Caki2 (cell line): ENCODE measurements at regions not wholly inside any gene's neighbourhood (a gene's known extent, or its start where the extent isn't known, plus 50 kb on each side); places are given as distances from the start of the nearest gene placed in this dataset.
"Not testable (repeated sequence)": the region's sequence is repeated elsewhere in the genome, so short reads cannot be mapped to it uniquely, and the experiment has no call there.

ENCODE experiments used
- DNase-seq: peaks from one replicate; pipeline ENCODE4 v3.0.0-alpha.2; 2015; ENCODE audit warnings: low read depth
- in situ Hi-C: cut with HindIII; loops from 2 replicates; pipeline ENCODE4 v1.10.0; 2016; ENCODE audit warnings: low sequenced_read_pairs, low pct_unique_long_range_greater_than_20kb, mixed read lengths

DNA sequence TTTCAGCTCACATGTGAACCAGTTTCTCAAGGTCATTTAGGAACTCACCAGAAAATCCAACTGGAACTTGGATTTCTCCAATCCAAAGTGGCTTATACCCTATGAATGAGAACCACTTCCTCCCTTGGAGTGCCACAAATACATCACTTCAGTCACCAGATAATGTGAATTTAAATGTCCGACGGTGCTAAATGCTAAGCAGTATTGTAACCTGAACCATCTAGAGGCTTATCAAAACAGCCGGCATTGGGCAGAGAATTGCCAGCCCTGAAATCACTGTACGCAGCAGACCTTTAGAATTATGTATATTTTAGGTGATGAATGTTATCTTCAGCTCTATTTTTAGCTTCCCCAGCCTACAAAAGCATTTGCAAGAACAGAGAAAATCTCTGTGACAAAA lies 76.8 kb upstream of the COX20 start:
- DNase-seq = no peak
- in situ Hi-C loops = no loop called here

DNA sequence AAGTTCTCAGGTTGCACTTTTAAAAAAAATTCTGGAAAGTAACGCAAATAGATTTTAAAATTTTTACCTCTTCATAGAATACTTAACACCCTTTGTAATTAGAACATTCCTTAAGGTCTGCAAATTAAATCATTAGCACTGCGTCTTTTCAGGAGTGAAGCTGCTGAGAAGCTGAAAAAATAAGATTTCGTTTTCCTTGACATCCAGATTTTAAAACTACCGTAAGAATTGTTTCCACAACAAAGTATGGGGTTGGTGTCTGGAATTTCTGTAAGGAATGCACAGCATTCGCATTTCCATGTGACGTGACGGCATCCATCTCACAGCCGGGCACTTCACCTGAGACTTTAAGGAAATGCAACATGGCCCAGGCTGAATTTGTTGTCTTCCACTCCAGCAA lies 76.3 kb upstream of the COX20 start:
- in situ Hi-C loops = no loop called here
- no peak for DNase-seq

- in situ Hi-C loops = no loop called here
- no peak for DNase-seq
Observed at GRCh38 chr1:244760471-244760870, 75.0 kb upstream of the COX20 start.

- DNase-seq = no peak
- in situ Hi-C loops = no loop called here
Observed at GRCh38 chr1:244761279-244761678, 74.2 kb upstream of the COX20 start.

DNA sequence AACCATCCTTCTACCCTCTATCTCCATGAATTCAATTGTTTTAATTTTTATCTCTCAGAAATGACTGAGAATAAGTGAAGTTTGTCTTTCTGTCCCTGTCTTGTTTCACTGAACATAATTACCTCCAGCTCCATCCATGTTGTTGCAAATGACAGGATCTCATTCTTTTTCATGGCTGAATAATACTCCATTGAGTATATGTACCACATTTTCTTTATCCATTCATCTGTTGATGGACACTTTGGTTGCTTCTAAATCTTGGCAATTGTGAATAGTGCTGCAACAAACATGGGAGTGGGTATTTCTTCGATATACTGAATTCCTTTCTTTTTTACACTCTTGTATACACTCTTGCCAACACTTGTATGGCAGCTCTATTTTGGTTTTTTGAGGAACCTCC lies 72.8 kb upstream of the COX20 start:
- in situ Hi-C loops = no loop called here
- DNase-seq = no peak

DNA sequence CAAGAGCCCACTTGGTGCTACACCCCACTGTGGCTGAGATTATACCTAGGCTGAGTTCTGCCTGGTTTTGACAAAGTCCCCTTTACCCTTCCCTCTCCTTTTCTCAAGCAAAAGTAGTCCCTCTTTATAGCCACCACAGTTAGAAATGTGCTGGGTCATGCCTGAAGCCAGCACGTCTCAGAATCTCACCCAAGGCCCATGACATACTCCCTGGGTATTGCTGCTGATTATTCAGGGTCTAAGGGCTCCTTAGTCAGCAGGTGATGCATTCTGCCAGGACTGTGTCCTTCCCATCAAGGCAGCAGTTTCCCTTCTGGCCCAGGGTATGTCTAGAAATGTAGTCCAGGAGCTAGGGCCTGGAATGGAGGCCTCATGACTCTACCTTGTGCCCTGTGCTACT lies 67.3 kb upstream of the COX20 start:
- DNase-seq = no peak
- in situ Hi-C loops = no loop called here

DNA sequence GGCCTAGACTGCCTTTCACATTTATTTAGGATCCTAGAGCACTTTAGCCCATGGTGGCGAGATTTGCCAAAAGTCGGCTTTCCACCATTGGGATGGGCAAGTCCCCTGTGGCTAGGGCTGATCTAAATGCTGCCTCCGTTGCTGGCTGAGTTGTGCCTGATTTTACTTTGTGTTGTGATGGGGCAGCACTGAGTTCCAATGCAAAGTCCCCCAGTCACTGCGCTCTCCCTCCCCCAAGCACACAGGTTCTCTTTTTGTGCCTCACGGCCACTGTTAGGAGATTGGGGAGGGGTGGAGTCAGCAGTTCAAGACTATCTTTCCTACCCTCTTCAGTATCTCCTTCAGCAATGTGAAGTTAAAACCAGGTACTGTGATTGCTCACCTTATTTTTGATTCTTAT lies 66.7 kb upstream of the COX20 start:
- DNase-seq = no peak
- in situ Hi-C loops = no loop called here

DNA sequence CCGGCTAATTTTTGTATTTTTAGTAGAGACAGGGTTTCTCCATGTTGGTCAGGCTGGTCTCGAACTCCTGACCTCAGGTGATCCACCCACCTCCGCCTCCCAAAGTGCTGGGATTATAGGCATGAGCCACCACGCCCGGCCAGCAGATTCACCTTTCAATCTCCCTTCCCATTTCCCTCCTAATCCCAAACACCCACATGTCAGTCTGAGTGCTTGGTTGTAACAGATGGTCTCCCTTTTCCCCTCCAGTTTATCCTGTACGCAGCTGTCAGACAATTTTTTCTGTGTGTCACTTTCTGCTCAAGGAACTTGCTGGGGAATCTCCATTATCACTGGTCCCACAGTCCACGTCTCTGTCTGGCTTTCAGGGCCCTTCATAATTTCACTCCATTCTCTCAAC lies 64.9 kb upstream of the COX20 start:
- DNase-seq, in situ Hi-C loops: not testable (repeated sequence)

- in situ Hi-C loops = no loop called here
- DNase-seq = no peak
Observed at GRCh38 chr1:244773513-244773912, 61.9 kb upstream of the COX20 start.

DNA sequence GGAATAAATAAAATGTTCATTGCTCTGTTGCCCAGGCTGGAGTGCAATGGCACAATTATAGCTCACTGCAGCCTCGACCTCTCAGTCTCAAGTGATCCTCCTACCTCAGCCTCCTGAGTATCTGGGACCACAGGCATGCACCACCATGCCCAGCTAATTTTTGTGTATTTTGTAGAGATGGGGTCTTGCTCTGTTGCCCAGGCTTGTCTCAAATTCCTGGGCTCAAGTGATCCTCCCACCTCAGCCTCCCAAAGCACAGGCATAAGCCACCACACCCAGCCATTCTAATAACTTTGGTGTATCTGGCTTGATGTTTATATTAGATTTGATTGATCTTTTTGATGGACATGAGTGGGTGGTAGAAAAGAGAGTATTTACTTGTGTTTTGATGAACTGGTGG lies 58.7 kb upstream of the COX20 start:
- in situ Hi-C loops, DNase-seq: not testable (repeated sequence)

- peak; percentile 84 for DNase-seq
- in situ Hi-C loops = no loop called here
Observed at GRCh38 chr1:244778344-244778743, 57.1 kb upstream of the COX20 start.

DNA sequence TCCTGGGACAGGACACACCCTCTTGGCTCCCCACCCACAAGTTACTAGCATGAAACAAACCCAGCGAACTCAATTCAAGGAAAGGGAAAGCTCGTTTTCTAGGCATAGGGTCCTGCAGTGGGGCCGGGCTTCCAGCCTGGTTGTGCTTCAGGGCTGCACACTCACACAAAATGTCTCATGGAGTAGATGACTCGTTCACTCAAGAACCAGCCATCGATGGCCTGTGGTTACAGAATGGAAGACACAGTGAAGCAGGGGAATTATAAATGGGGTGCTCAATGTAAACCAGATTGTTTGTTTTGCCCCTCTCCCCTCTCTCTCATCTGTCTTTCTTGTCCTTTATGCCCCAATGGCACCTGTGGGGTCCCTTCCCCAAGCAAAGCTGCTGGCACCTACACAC lies 56.0 kb upstream of the COX20 start:
- no peak for DNase-seq
- in situ Hi-C loops = no loop called here

- in situ Hi-C loops = no loop called here
- no peak for DNase-seq
Observed at GRCh38 chr1:244780311-244780710, 55.1 kb upstream of the COX20 start.

GRCh38 chr1:244782056-244782455 lies 53.4 kb upstream of the COX20 start:
- no peak for DNase-seq

GRCh38 chr1:244783138-244783537 lies 52.3 kb upstream of the COX20 start:
- in situ Hi-C loops = no loop called here

More at GRCh38 chr1:244782056-244782455, 53.4 kb upstream of the COX20 start:
- in situ Hi-C loops = no loop called here

More at GRCh38 chr1:244783138-244783537, 52.3 kb upstream of the COX20 start:
- DNase-seq = no peak
